GM19372 (cell line): ENCODE measurements at regions not wholly inside any gene's neighbourhood (a gene's known extent, or its start where the extent isn't known, plus 50 kb on each side); places are given as distances from the start of the nearest gene placed in this dataset.
"Not testable (repeated sequence)": the region's sequence is repeated elsewhere in the genome, so short reads cannot be mapped to it uniquely, and the experiment has no call there.

Experiments used
- ATAC-seq: cut with Tn5 transposase; IDR thresholded peaks from one replicate; pipeline ENCODE4 v1.9.1; 2021; ENCODE audit warnings: mild to moderate bottlenecking, low read depth, moderate library complexity; ENCODE audit not compliant: unreplicated experiment

- ATAC-seq: no peak
These were observed 348.5 kb upstream of the POU1F1 start for GRCh38 chr3:87624860-87625259.

- ATAC-seq: no peak
These were observed 345.3 kb upstream of the POU1F1 start for GRCh38 chr3:87621667-87622066.

GRCh38 chr3:87615506-87615905, 339.1 kb upstream of the POU1F1 start:
- ATAC-seq: no peak

GRCh38 chr3:87614998-87615397, 338.6 kb upstream of the POU1F1 start:
- ATAC-seq: no peak

- ATAC-seq: no peak
These were observed 330.9 kb upstream of the POU1F1 start for GRCh38 chr3:87607234-87607633.

- no peak for ATAC-seq
These were observed 319.4 kb upstream of the POU1F1 start for GRCh38 chr3:87595798-87596197.

GRCh38 chr3:87581240-87581639, 304.9 kb upstream of the POU1F1 start:
- no peak for ATAC-seq

- ATAC-seq: no peak
These were observed 300.4 kb upstream of the POU1F1 start for GRCh38 chr3:87576752-87577151.

- ATAC-seq: no peak
These were observed 299.2 kb upstream of the POU1F1 start for GRCh38 chr3:87575550-87575949.

GRCh38 chr3:87568331-87568730, 291.9 kb upstream of the POU1F1 start:
- no peak for ATAC-seq

GRCh38 chr3:87564438-87564837, 288.1 kb upstream of the POU1F1 start:
- no peak for ATAC-seq

- ATAC-seq: no peak
These were observed 287.3 kb upstream of the POU1F1 start for GRCh38 chr3:87563712-87564111.

GRCh38 chr3:87558492-87558891, 282.1 kb upstream of the POU1F1 start:
- no peak for ATAC-seq

GRCh38 chr3:87555290-87555689, 278.9 kb upstream of the POU1F1 start:
- no peak for ATAC-seq

GRCh38 chr3:87553058-87553457, 276.7 kb upstream of the POU1F1 start:
- ATAC-seq: no peak

- no peak for ATAC-seq
These were observed 274.5 kb upstream of the POU1F1 start for GRCh38 chr3:87550892-87551291.

- no peak for ATAC-seq
These were observed 272.8 kb upstream of the POU1F1 start for GRCh38 chr3:87549208-87549607.

- no peak for ATAC-seq
These were observed 271.9 kb upstream of the POU1F1 start for GRCh38 chr3:87548271-87548670.

- ATAC-seq: no peak
These were observed 269.8 kb upstream of the POU1F1 start for GRCh38 chr3:87546216-87546615.

- not testable (repeated sequence) for ATAC-seq
These were observed 267.0 kb upstream of the POU1F1 start for GRCh38 chr3:87543408-87543807.

GRCh38 chr3:87541723-87542122, 265.3 kb upstream of the POU1F1 start:
- ATAC-seq: no peak

GRCh38 chr3:87538722-87539121, 262.3 kb upstream of the POU1F1 start:
- ATAC-seq: not testable (repeated sequence)

- ATAC-seq: no peak
These were observed 233.0 kb upstream of the POU1F1 start for GRCh38 chr3:87509401-87509800.
